DOHH2 (cell line): ENCODE measurements at regions not wholly inside any gene's neighbourhood (a gene's known extent, or its start where the extent isn't known, plus 50 kb on each side); places are given as distances from the start of the nearest gene placed in this dataset.

Experiments used
- H3F3A ChIP-seq: fragments of 200-600 bp; sonication (generic), shearing (Covaris generic); 2 replicates; pipeline ENCODE4 v1.6.0; 2016; ENCODE audit warnings: antibody characterized with exemption, mild to moderate bottlenecking; ENCODE audit not compliant: control insufficient read depth, insufficient read depth
- H3K27ac ChIP-seq: fragments of 200-600 bp; sonication (generic); 2 replicates; pipeline ENCODE4 v1.5.1; 2014; ENCODE audit warnings: low read depth, mild to moderate bottlenecking, low read length, moderate library complexity
- H3K27me3 ChIP-seq: fragments of 200-600 bp; sonication (generic); 2 replicates; pipeline ENCODE4 v1.6.1; 2014; ENCODE audit warnings: mild to moderate bottlenecking, low read length, mixed read lengths; ENCODE audit not compliant: control insufficient read depth
- H3K36me3 ChIP-seq: fragments of 200-600 bp; sonication (generic); 2 replicates; pipeline ENCODE4 v1.6.1; 2014; ENCODE audit warnings: mild to moderate bottlenecking, low read length, moderate library complexity, mixed read lengths; ENCODE audit not compliant: control insufficient read depth
- H3K4me1 ChIP-seq: fragments of 200-600 bp; sonication (generic); 2 replicates; pipeline ENCODE4 v1.6.1; 2014; ENCODE audit warnings: mild to moderate bottlenecking, low read length, mixed read lengths; ENCODE audit not compliant: control insufficient read depth
- H3K4me2 ChIP-seq: fragments of 200-600 bp; sonication (generic); 2 replicates; pipeline ENCODE4 v1.6.0; 2014; ENCODE audit warnings: mild to moderate bottlenecking, low read length, moderate library complexity
- H3K4me3 ChIP-seq: fragments of 200-600 bp; sonication (generic); 2 replicates; pipeline ENCODE4 v1.5.1; 2014; ENCODE audit warnings: mild to moderate bottlenecking, low read length, mixed read lengths
- H3K79me2 ChIP-seq: fragments of 200-600 bp; sonication (generic); 2 replicates; pipeline ENCODE4 v1.6.1; 2014; ENCODE audit warnings: mild to moderate bottlenecking, low read length, mixed read lengths; ENCODE audit not compliant: control insufficient read depth
- H3K9me2 ChIP-seq: fragments of 200-600 bp; sonication (generic); replicated peaks from 2 replicates; pipeline ENCODE4 v1.6.1; 2014; ENCODE audit warnings: mild to moderate bottlenecking, low read length, mixed read lengths; ENCODE audit not compliant: control insufficient read depth
- H3K9me3 ChIP-seq: fragments of 200-600 bp; sonication (generic); 2 replicates; pipeline ENCODE4 v1.6.1; 2014; ENCODE audit warnings: antibody characterized with exemption, low read length, mixed read lengths; ENCODE audit not compliant: control insufficient read depth, insufficient read depth
- H4K20me1 ChIP-seq: fragments of 200-600 bp; sonication (generic); 2 replicates; pipeline ENCODE4 v1.6.0; 2014; ENCODE audit warnings: low read depth, mild to moderate bottlenecking, antibody characterized with exemption, low read length, moderate library complexity; ENCODE audit not compliant: control insufficient read depth, insufficient read depth
- EZH2phosphoT487 ChIP-seq: fragments of 200-600 bp; sonication (generic); IDR thresholded peaks from 2 replicates; pipeline ENCODE4 v1.6.1; 2017; ENCODE audit warnings: borderline replicate concordance, mild to moderate bottlenecking, antibody characterized with exemption, low read length, moderate library complexity, mixed read lengths
- TF ChIP-seq, protein P1 (sequence below): fragments of 200-600 bp; sonication (generic); IDR thresholded peaks from one replicate; pipeline ENCODE4 v1.5.1; 2014; ENCODE audit warnings: antibody characterized with exemption, mild to moderate bottlenecking, low read depth, low read length; ENCODE audit not compliant: poor library complexity, severe bottlenecking

- Histone ChIP-seq H4K20me1 (no peaks in the 10 kb centered on the region), H3K36me3 (no peaks in the 10 kb centered on the region), H3K9me2 (no peaks in the 10 kb centered on the region), H3K4me1 (no peaks in the 10 kb centered on the region), H3F3A (no peaks in the 10 kb centered on the region), H3K4me3 (no peak overlapping the region), H3K27ac (no peak overlapping the region), H3K79me2 (no peaks in the 10 kb centered on the region), H3K9me3 (no peaks in the 10 kb centered on the region), H3K27me3 (peaks cover 2% of the 10 kb centered on the region; the same call in 1 of the 2 replicates), H3K4me2 (no peak overlapping the region)
- TF ChIP-seq, protein P1, sequence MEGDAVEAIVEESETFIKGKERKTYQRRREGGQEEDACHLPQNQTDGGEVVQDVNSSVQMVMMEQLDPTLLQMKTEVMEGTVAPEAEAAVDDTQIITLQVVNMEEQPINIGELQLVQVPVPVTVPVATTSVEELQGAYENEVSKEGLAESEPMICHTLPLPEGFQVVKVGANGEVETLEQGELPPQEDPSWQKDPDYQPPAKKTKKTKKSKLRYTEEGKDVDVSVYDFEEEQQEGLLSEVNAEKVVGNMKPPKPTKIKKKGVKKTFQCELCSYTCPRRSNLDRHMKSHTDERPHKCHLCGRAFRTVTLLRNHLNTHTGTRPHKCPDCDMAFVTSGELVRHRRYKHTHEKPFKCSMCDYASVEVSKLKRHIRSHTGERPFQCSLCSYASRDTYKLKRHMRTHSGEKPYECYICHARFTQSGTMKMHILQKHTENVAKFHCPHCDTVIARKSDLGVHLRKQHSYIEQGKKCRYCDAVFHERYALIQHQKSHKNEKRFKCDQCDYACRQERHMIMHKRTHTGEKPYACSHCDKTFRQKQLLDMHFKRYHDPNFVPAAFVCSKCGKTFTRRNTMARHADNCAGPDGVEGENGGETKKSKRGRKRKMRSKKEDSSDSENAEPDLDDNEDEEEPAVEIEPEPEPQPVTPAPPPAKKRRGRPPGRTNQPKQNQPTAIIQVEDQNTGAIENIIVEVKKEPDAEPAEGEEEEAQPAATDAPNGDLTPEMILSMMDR, result no peak
- no peak for TF ChIP-seq EZH2phosphoT487
Observed at GRCh38 chr3:176661432-176661964, 535.8 kb downstream of the TBL1XR1 start.

GRCh38 chr3:176655404-176656094 lies 541.7 kb downstream of the TBL1XR1 start:
- Histone ChIP-seq H3K9me3 (no peaks in the 10 kb centered on the region), H3K27me3 (no peaks in the 10 kb centered on the region), H3K4me3 (no peak overlapping the region), H3K27ac (no peak overlapping the region), H3K4me1 (no peaks in the 10 kb centered on the region), H3K9me2 (no peaks in the 10 kb centered on the region), H4K20me1 (no peaks in the 10 kb centered on the region), H3K36me3 (no peaks in the 10 kb centered on the region), H3K4me2 (no peak overlapping the region), H3K79me2 (no peaks in the 10 kb centered on the region), H3F3A (no peaks in the 10 kb centered on the region)
- TF ChIP-seq, protein P1, result no peak
- no peak for TF ChIP-seq EZH2phosphoT487

- Histone ChIP-seq H3K79me2 (no peaks in the 10 kb centered on the region), H3K27me3 (no peaks in the 10 kb centered on the region), H3K9me2 (no peaks in the 10 kb centered on the region), H3K9me3 (no peaks in the 10 kb centered on the region), H3K4me1 (no peaks in the 10 kb centered on the region), H3K4me2 (no peak overlapping the region), H4K20me1 (no peaks in the 10 kb centered on the region), H3K4me3 (no peak overlapping the region), H3K27ac (no peak overlapping the region), H3F3A (no peaks in the 10 kb centered on the region), H3K36me3 (no peaks in the 10 kb centered on the region)
- no peak for TF ChIP-seq EZH2phosphoT487
- TF ChIP-seq, protein P1, result no peak
Observed at GRCh38 chr3:176651622-176652021, 545.7 kb downstream of the TBL1XR1 start.
